SK-N-SH (cell line): ENCODE measurements at regions not wholly inside any gene's neighbourhood (a gene's known extent, or its start where the extent isn't known, plus 50 kb on each side); places are given as distances from the start of the nearest gene placed in this dataset.

Source experiments
- CTCF ChIA-PET: fragments of 300-600, 350-600 bp; formaldehyde crosslinking; extraction: SDS; loops from one replicate; lab custom pipeline; 2021; lab: Yijun Ruan, JAX
- POLR2A ChIA-PET: fragments of 350-600 bp; sonication (Branson Sonifier 250); formaldehyde crosslinking; extraction: SDS; loops from one replicate; lab custom pipeline; 2020; ENCODE audit warnings: antibody characterized with exemption, inconsistent platforms; lab: Yijun Ruan, JAX
- DNase-seq: peaks from one replicate; pipeline ENCODE4 v3.0.0; 2012
- H2AFZ ChIP-seq: fragments of 200-600 bp; sonication (generic); 2 replicates; pipeline ENCODE4 v1.8.1; 2016; ENCODE audit warnings: antibody characterized with exemption, mild to moderate bottlenecking, low read depth
- H3F3A ChIP-seq: fragments of 200-600 bp; sonication (generic); replicated peaks from 2 replicates; pipeline ENCODE3; 2016; ENCODE audit warnings: antibody characterized with exemption, mild to moderate bottlenecking; ENCODE audit not compliant: insufficient read depth
- H3K27ac ChIP-seq, 2 experiments: fragments of 200-500 bp in 1 of 2; fragments of 200-600 bp in 1 of 2; sonication (Bioruptor generic) in 1 of 2; sonication (generic), shearing (Covaris generic) in 1 of 2; 2 replicates each; pipeline versions ENCODE4 v1.5.1 to v1.6.1; 2014 to 2016; ENCODE audit warnings: low read depth in 2 of 2, inconsistent platforms in 1 of 2, low read length in 1 of 2, mild to moderate bottlenecking in 1 of 2, mixed read lengths in 1 of 2
- H3K27me3 ChIP-seq: fragments of 200-600 bp; sonication (generic), shearing (Covaris generic); 2 replicates; pipeline ENCODE4 v1.6.1; 2016; ENCODE audit warnings: mixed run types; ENCODE audit not compliant: insufficient read depth
- H3K36me3 ChIP-seq, 2 experiments: fragments of 200-500 bp in 1 of 2; fragments of 200-600 bp in 1 of 2; sonication (Bioruptor generic) in 1 of 2; sonication (generic) in 1 of 2; replicated peaks in 1 of 2; 2 replicates each; pipeline versions ENCODE3 to v1.5.1; 2014 to 2016; ENCODE audit warnings: low read length in 1 of 2, mild to moderate bottlenecking in 1 of 2; ENCODE audit not compliant: insufficient read depth in 2 of 2, control insufficient read depth in 1 of 2
- H3K4me1 ChIP-seq, 2 experiments: fragments of 200-500 bp in 1 of 2; fragments of 200-600 bp in 1 of 2; sonication (Bioruptor generic) in 1 of 2; sonication (generic), shearing (Covaris generic) in 1 of 2; 2 replicates each; pipeline versions ENCODE4 v1.5.1 to v1.6.1; 2014 to 2016; ENCODE audit warnings: low read depth in 1 of 2, low read length in 1 of 2, mixed run types in 1 of 2; ENCODE audit not compliant: insufficient read depth in 2 of 2, control insufficient read depth in 1 of 2
- H3K4me2 ChIP-seq: fragments of 200-600 bp; sonication (generic), shearing (Covaris generic); 2 replicates; pipeline ENCODE4 v1.6.1; 2017; ENCODE audit warnings: mixed run types
- H3K4me3 ChIP-seq, 2 experiments: fragments of 200-500 bp in 1 of 2; fragments of 200-600 bp in 1 of 2; sonication (Bioruptor generic) in 1 of 2; sonication (generic), shearing (Covaris generic) in 1 of 2; 2 replicates each; pipeline versions ENCODE4 v1.5.1 to v1.8.1; 2014 to 2016; ENCODE audit warnings: low read depth in 2 of 2, inconsistent platforms in 1 of 2, low read length in 1 of 2, mild to moderate bottlenecking in 1 of 2, mixed read lengths in 1 of 2, moderate library complexity in 1 of 2
- H3K79me2 ChIP-seq: fragments of 200-600 bp; sonication (generic); 2 replicates; pipeline ENCODE4 v1.8.1; 2017; ENCODE audit warnings: mild to moderate bottlenecking; ENCODE audit not compliant: insufficient read depth
- H3K9ac ChIP-seq: fragments of 200-600 bp; sonication (generic); 2 replicates; pipeline ENCODE4 v1.6.1; 2017; ENCODE audit warnings: mixed run types
- H3K9me2 ChIP-seq: fragments of 200-600 bp; sonication (generic); 2 replicates; pipeline ENCODE4 v1.6.1; 2017; ENCODE audit warnings: mixed run types
- H3K9me3 ChIP-seq: fragments of 200-600 bp; sonication (generic); 2 replicates; pipeline ENCODE4 v1.6.1; 2017; ENCODE audit warnings: mixed run types, mild to moderate bottlenecking, moderate library complexity
- H4K20me1 ChIP-seq: fragments of 200-600 bp; sonication (generic); 2 replicates; pipeline ENCODE4 v1.6.1; 2017; ENCODE audit warnings: mild to moderate bottlenecking, mixed run types; ENCODE audit not compliant: insufficient read depth
- CTCF ChIP-seq: fragments of 200-600 bp; sonication (generic); IDR thresholded peaks from 2 replicates; pipeline ENCODE4 v1.6.1; 2017; ENCODE audit warnings: antibody characterized with exemption, mild to moderate bottlenecking, moderate library complexity
- ELF1 ChIP-seq: IDR thresholded peaks from 2 replicates; pipeline ENCODE4 v1.4.0; 2012
- EZH2phosphoT487 ChIP-seq: fragments of 200-600 bp; sonication (generic); IDR thresholded peaks from 2 replicates; pipeline ENCODE4 v1.6.1; 2017; ENCODE audit warnings: low read depth, mixed run types, mild to moderate bottlenecking, antibody characterized with exemption, moderate library complexity, borderline replicate concordance
- FOXJ3 ChIP-seq: sonication (generic); formaldehyde crosslinking; IDR thresholded peaks from 2 replicates; pipeline ENCODE4 v1.5.1; 2020; ENCODE audit warnings: mild to moderate bottlenecking, missing genetic modification reagents
- FOXM1 ChIP-seq: IDR thresholded peaks from 2 replicates; pipeline ENCODE4 v1.4.0; 2012; ENCODE audit warnings: low read depth, mild to moderate bottlenecking
- IRF3 ChIP-seq: fragments of 150-350 bp; IDR thresholded peaks from 2 replicates; pipeline ENCODE4 v1.6.1; 2016; ENCODE audit warnings: mild to moderate bottlenecking, low read depth, low read length
- MEF2A ChIP-seq: IDR thresholded peaks from 2 replicates; pipeline ENCODE4 v1.4.0; 2012; ENCODE audit warnings: low read depth, borderline replicate concordance
- MXI1 ChIP-seq: IDR thresholded peaks from 2 replicates; pipeline ENCODE4 v1.6.1; 2012; ENCODE audit warnings: mild to moderate bottlenecking, low read depth, low read length, improper control_type of control experiment
- NFIC ChIP-seq: IDR thresholded peaks from 2 replicates; pipeline ENCODE4 v1.4.0; 2012; ENCODE audit warnings: borderline replicate concordance
- POLR2AphosphoS5 ChIP-seq: IDR thresholded peaks from 2 replicates; pipeline ENCODE4 v1.6.1; 2012; ENCODE audit warnings: low read depth, low read length
- REST ChIP-seq: IDR thresholded peaks from 2 replicates; pipeline ENCODE4 v1.6.1; 2012; ENCODE audit warnings: mild to moderate bottlenecking, low read depth, low read length, moderate library complexity
- RFX5 ChIP-seq: IDR thresholded peaks from 2 replicates; pipeline ENCODE4 v1.6.1; 2012; ENCODE audit warnings: mild to moderate bottlenecking, improper control_type of control experiment, low read length
- SMC3 ChIP-seq: IDR thresholded peaks from 2 replicates; pipeline ENCODE4 v1.6.1; 2012; ENCODE audit warnings: low read depth, low read length, improper control_type of control experiment
- TCF12 ChIP-seq: IDR thresholded peaks from 2 replicates; pipeline ENCODE4 v1.4.0; 2012
- USF1 ChIP-seq: IDR thresholded peaks from 2 replicates; pipeline ENCODE4 v1.4.0; 2012; ENCODE audit warnings: low read depth, borderline replicate concordance
- USF2 ChIP-seq: fragments of 150-350 bp; IDR thresholded peaks from 2 replicates; pipeline ENCODE4 v1.6.1; 2017; ENCODE audit warnings: antibody characterized with exemption, low read length, low read depth, borderline replicate concordance
- ZBTB33 ChIP-seq: IDR thresholded peaks from 2 replicates; pipeline ENCODE4 v1.4.0; 2012; ENCODE audit warnings: low read depth, borderline replicate concordance
- WGBS: methylation state at CpG from one replicate; pipeline ENCODE4 v1.1.6; 2017; ENCODE audit warnings: low lambda C conversion rate; 5-methylcytosine and 5-hydroxymethylcytosine counted together

- Histone ChIP-seq H3K36me3 (no peaks in the 10 kb centered on the region), H3F3A (no peaks in the 10 kb centered on the region), H3K27ac (no peak overlapping the region), H3K9ac (no peak overlapping the region), H3K4me3 (no peak overlapping the region), H3K4me2 (no peak overlapping the region), H3K27me3 (no peaks in the 10 kb centered on the region), H3K4me1 (no peaks in the 10 kb centered on the region), H3K79me2 (no peaks in the 10 kb centered on the region), H4K20me1 (no peaks in the 10 kb centered on the region), H2AFZ (no peak overlapping the region), H3K9me3 (no peaks in the 10 kb centered on the region), H3K9me2 (no peaks in the 10 kb centered on the region)
- DNase-seq = no peak
- POLR2A ChIA-PET = no interaction called here
- 86% methylated on average over 1 of the region's 1 CpG for WGBS
- CTCF ChIA-PET = no interaction called here
- TF ChIP-seq TCF12 = no peak
- TF ChIP-seq MXI1 = no peak
- TF ChIP-seq RFX5 = no peak
- TF ChIP-seq FOXJ3 (CRISPR knock-in tag) = no peak
- no peak for TF ChIP-seq CTCF
Measured at GRCh38 chr12:43131301-43131700, 420.7 kb downstream of the ADAMTS20 start.

- ChIA-PET POLR2A (no interaction called here), CTCF (interaction anchor here (0.6 to 1.1 kb wide), 3 partner anchors 8 to 12 kb away, joined by 3 read pairs; no protein-coding TSS in a partner anchor)
- H4K20me1 ChIP-seq = no peaks in the 10 kb centered on the region
- TF ChIP-seq POLR2AphosphoS5 = no peak
- TF ChIP-seq FOXM1 = no peak
- TF ChIP-seq NFIC = no peak
- no peak for TF ChIP-seq EZH2phosphoT487
- TF ChIP-seq USF2 = no peak
- TF ChIP-seq SMC3 = no peak
- TF ChIP-seq ELF1 = no peak
- TF ChIP-seq IRF3 = no peak
- no peak for TF ChIP-seq USF1
- TF ChIP-seq MEF2A = no peak
- TF ChIP-seq ZBTB33 = no peak
- no peak for TF ChIP-seq REST
Measured at GRCh38 chr12:43127886-43128549, 424.0 kb downstream of the ADAMTS20 start.

More at GRCh38 chr12:43127886-43128549, 424.0 kb downstream of the ADAMTS20 start:
- no peak for DNase-seq
- no peak overlapping the region for H3K27ac ChIP-seq
- no peak overlapping the region for H3K9ac ChIP-seq
- H3K4me3 ChIP-seq = no peak overlapping the region
- H3K36me3 ChIP-seq = no peaks in the 10 kb centered on the region
- no peak overlapping the region for H2AFZ ChIP-seq
- no peaks in the 10 kb centered on the region for H3K4me1 ChIP-seq
- 46% methylated on average over 3 of the region's 3 CpGs for WGBS
- no peaks in the 10 kb centered on the region for H3K9me2 ChIP-seq
- H3K27me3 ChIP-seq = no peaks in the 10 kb centered on the region
- no peaks in the 10 kb centered on the region for H3K9me3 ChIP-seq
- no peaks in the 10 kb centered on the region for H3F3A ChIP-seq
- H3K4me2 ChIP-seq = no peak overlapping the region
- H3K79me2 ChIP-seq = no peaks in the 10 kb centered on the region
